DOHH2 (cell line): ENCODE measurements at regions not wholly inside any gene's neighbourhood (a gene's known extent, or its start where the extent isn't known, plus 50 kb on each side); places are given as distances from the start of the nearest gene placed in this dataset.

Source experiments
- EZH2phosphoT487 ChIP-seq: fragments of 200-600 bp; sonication (generic); IDR thresholded peaks from 2 replicates; pipeline ENCODE4 v1.6.1; 2017; ENCODE audit warnings: borderline replicate concordance, mild to moderate bottlenecking, antibody characterized with exemption, low read length, moderate library complexity, mixed read lengths
- TF ChIP-seq, protein P1 (sequence below): fragments of 200-600 bp; sonication (generic); IDR thresholded peaks from one replicate; pipeline ENCODE4 v1.5.1; 2014; ENCODE audit warnings: antibody characterized with exemption, mild to moderate bottlenecking, low read depth, low read length; ENCODE audit not compliant: poor library complexity, severe bottlenecking

DNA sequence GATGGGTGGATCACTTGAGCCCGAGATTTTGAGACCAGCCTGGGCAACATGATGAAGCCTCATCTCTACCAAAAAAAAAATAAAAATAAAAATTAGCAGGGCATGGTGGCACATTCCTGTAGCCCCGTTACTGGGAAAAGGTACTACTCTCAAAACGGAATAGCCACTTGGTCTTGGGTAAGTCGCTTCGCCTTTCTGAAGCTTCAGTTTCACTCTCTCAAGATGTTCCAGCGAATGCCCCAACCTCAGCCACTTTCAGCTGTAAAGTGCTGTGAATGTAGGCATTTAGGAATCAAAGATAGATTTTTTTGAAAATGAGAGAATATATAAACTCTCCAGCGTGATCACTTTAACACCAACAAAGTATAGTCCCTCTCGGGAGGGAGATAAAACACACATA lies 154.1 kb upstream of the HS3ST3A1 start:
- TF ChIP-seq, protein P1, sequence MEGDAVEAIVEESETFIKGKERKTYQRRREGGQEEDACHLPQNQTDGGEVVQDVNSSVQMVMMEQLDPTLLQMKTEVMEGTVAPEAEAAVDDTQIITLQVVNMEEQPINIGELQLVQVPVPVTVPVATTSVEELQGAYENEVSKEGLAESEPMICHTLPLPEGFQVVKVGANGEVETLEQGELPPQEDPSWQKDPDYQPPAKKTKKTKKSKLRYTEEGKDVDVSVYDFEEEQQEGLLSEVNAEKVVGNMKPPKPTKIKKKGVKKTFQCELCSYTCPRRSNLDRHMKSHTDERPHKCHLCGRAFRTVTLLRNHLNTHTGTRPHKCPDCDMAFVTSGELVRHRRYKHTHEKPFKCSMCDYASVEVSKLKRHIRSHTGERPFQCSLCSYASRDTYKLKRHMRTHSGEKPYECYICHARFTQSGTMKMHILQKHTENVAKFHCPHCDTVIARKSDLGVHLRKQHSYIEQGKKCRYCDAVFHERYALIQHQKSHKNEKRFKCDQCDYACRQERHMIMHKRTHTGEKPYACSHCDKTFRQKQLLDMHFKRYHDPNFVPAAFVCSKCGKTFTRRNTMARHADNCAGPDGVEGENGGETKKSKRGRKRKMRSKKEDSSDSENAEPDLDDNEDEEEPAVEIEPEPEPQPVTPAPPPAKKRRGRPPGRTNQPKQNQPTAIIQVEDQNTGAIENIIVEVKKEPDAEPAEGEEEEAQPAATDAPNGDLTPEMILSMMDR, result no peak
- TF ChIP-seq EZH2phosphoT487, result no peak
